CD4-positive, alpha-beta T cell treated with Interleukin-4 for 4 hours (primary cell): ENCODE measurements at regions not wholly inside any gene's neighbourhood (a gene's known extent, or its start where the extent isn't known, plus 50 kb on each side); places are given as distances from the start of the nearest gene placed in this dataset.

ENCODE experiments used
- DNase-seq: peaks from one replicate; pipeline ENCODE4 v3.0.0-alpha.2; 2020

GRCh38 chr5:81854915-81855314, 104.0 kb upstream of the SSBP2 start:
- DNase-seq = no peak

GRCh38 chr5:81854485-81854884, 103.6 kb upstream of the SSBP2 start:
- no peak for DNase-seq

- no peak for DNase-seq
These were observed 102.1 kb upstream of the SSBP2 start for GRCh38 chr5:81853030-81853357.

- DNase-seq = peak; percentile 12
These were observed 101.6 kb upstream of the SSBP2 start for GRCh38 chr5:81852291-81853029.

GRCh38 chr5:81851481-81852178, 100.7 kb upstream of the SSBP2 start:
- DNase-seq = peak; percentile 93

GRCh38 chr5:81850501-81851357, 99.8 kb upstream of the SSBP2 start:
- no peak for DNase-seq

- DNase-seq = no peak
These were observed 99.0 kb upstream of the SSBP2 start for GRCh38 chr5:81849770-81850367.

- no peak for DNase-seq
These were observed 97.5 kb upstream of the SSBP2 start for GRCh38 chr5:81848362-81848880.

GRCh38 chr5:81846301-81846700, 95.4 kb upstream of the SSBP2 start:
- no peak for DNase-seq

GRCh38 chr5:81843845-81844244, 92.9 kb upstream of the SSBP2 start:
- no peak for DNase-seq

GRCh38 chr5:81842795-81843398, 92.0 kb upstream of the SSBP2 start:
- DNase-seq = no peak

GRCh38 chr5:81839034-81839433, 88.1 kb upstream of the SSBP2 start:
- DNase-seq = no peak

- peak; percentile 29 for DNase-seq
These were observed 87.5 kb upstream of the SSBP2 start for GRCh38 chr5:81838307-81838906.

- DNase-seq = no peak
These were observed 86.9 kb upstream of the SSBP2 start for GRCh38 chr5:81837667-81838306.

- no peak for DNase-seq
These were observed 85.0 kb upstream of the SSBP2 start for GRCh38 chr5:81835814-81836367.

GRCh38 chr5:81834021-81834660, 83.2 kb upstream of the SSBP2 start:
- DNase-seq = no peak

- no peak for DNase-seq
These were observed 79.7 kb upstream of the SSBP2 start for GRCh38 chr5:81830596-81830995.

GRCh38 chr5:81829242-81829641, 78.3 kb upstream of the SSBP2 start:
- DNase-seq = no peak

GRCh38 chr5:81827500-81827899, 76.6 kb upstream of the SSBP2 start:
- no peak for DNase-seq

GRCh38 chr5:81826128-81826527, 75.2 kb upstream of the SSBP2 start:
- no peak for DNase-seq

GRCh38 chr5:81825237-81825636, 74.3 kb upstream of the SSBP2 start:
- no peak for DNase-seq
